Common myeloid progenitor, CD34-positive (primary cell): ENCODE measurements at regions not wholly inside any gene's neighbourhood (a gene's known extent, or its start where the extent isn't known, plus 50 kb on each side); places are given as distances from the start of the nearest gene placed in this dataset.
A peak's percentile ranks its signal among the peaks of the same experiment; 100 is the strongest.

Experiments
- CTCF ChIA-PET: fragments of 350-600 bp; sonication (Branson Sonifier 250); formaldehyde crosslinking; loops from one replicate; lab custom pipeline; 2021; ENCODE audit warnings: antibody characterized with exemption; lab: Charles Lee
- POLR2A ChIA-PET: fragments of 350-600 bp; sonication (Branson Sonifier 250); formaldehyde crosslinking; loops from one replicate; lab custom pipeline; 2021; ENCODE audit warnings: antibody characterized with exemption; lab: Charles Lee
- DNase-seq, 3 donors: peaks; one replicate each; pipeline versions ENCODE4 v3.0.0 to v3.0.0-alpha.2; 2013
- H3K27ac ChIP-seq, 2 experiments: 1 replicate in 1 of 2; 2 replicates in 1 of 2; pipeline ENCODE4 v1.7.0; 2013; ENCODE audit warnings: inconsistent platforms in 2 of 2, low read length in 2 of 2, mild to moderate bottlenecking in 2 of 2, low read depth in 1 of 2, moderate library complexity in 1 of 2; ENCODE audit not compliant: severe bottlenecking in 2 of 2, insufficient read depth in 1 of 2, poor library complexity in 1 of 2
- H3K27me3 ChIP-seq, 5 experiments: replicated peaks in 2 of 5; 1 replicate in 3 of 5; 2 replicates in 2 of 5; pipeline versions ENCODE4 v1.6.1 to v1.7.0; 2013; ENCODE audit warnings: low read length in 4 of 5, mild to moderate bottlenecking in 2 of 5, moderate library complexity in 2 of 5, inconsistent platforms in 1 of 5; ENCODE audit not compliant: insufficient read depth in 5 of 5, control insufficient read depth in 4 of 5
- H3K36me3 ChIP-seq, 4 experiments: 1 replicate in 2 of 4; 2 replicates in 2 of 4; pipeline versions ENCODE4 v1.6.1 to v1.7.0; 2013; ENCODE audit warnings: low read length in 3 of 4, control low read depth in 1 of 4, mild to moderate bottlenecking in 1 of 4; ENCODE audit not compliant: control insufficient read depth in 4 of 4, insufficient read depth in 4 of 4
- H3K4me1 ChIP-seq, 4 experiments: 1 replicate in 3 of 4; 2 replicates in 1 of 4; pipeline versions ENCODE4 v1.6.1 to v1.7.1; 2013; ENCODE audit warnings: low read length in 3 of 4, mild to moderate bottlenecking in 3 of 4, control low read depth in 1 of 4, inconsistent platforms in 1 of 4, moderate library complexity in 1 of 4; ENCODE audit not compliant: control insufficient read depth in 4 of 4, insufficient read depth in 4 of 4; ENCODE audit errors: control extremely low read depth in 1 of 4
- H3K4me3 ChIP-seq, 7 experiments: 1 replicate in 4 of 7; 2 replicates in 3 of 7; pipeline versions ENCODE4 v1.5.1 to v1.7.0; 2013; ENCODE audit warnings: mild to moderate bottlenecking in 7 of 7, low read length in 6 of 7, moderate library complexity in 6 of 7, inconsistent platforms in 2 of 7, low read depth in 2 of 7, control low read depth in 1 of 7; ENCODE audit not compliant: insufficient read depth in 4 of 7, control insufficient read depth in 1 of 7; ENCODE audit errors: extremely low read depth in 1 of 7
- H3K9me3 ChIP-seq, 5 experiments: 1 replicate in 4 of 5; 2 replicates in 1 of 5; pipeline versions ENCODE4 v1.6.1 to v1.7.1; 2013; ENCODE audit warnings: low read length in 4 of 5, mild to moderate bottlenecking in 2 of 5, inconsistent platforms in 1 of 5, low read depth in 1 of 5, moderate library complexity in 1 of 5; ENCODE audit not compliant: control insufficient read depth in 4 of 5, insufficient read depth in 2 of 5; ENCODE audit errors: control extremely low read depth in 1 of 5
- WGBS: methylation state at CpG from one replicate; pipeline ENCODE4 v1.1.5; 2013; ENCODE audit not compliant: insufficient coverage; 5-methylcytosine and 5-hydroxymethylcytosine counted together

DNA sequence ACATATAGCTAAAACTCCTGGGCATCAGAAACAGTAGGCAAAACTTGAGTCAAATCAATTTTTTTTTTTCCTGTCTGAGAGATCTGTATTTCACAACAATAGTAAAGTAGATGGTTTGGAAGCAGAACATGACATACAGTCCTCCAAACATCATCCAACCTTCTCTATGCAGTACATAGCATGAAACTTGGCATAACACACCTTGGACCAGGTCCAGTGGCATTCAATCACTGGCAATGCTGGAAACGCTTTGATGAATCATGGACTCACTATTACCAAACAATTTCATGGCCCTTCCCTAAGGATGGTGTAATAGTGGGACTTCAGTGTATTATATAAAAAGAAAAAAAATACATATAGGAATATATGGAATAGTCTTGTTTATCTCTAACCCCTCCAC, 154.6 kb downstream of the FMR1NB start:
- H3K27me3 ChIP-seq = no peaks in the 10 kb centered on the region
- no peak for DNase-seq
- POLR2A ChIA-PET = no interaction called here
- H3K36me3 ChIP-seq = no peaks in the 10 kb centered on the region
- WGBS = no CpG with 5 or more reads among the region's 1 CpG
- H3K4me3 ChIP-seq = no peak overlapping the region
- no peaks in the 10 kb centered on the region for H3K9me3 ChIP-seq
- CTCF ChIA-PET = interaction anchor here (0.6 to 1.2 kb wide), 4 partner anchors 191 to 748 kb away, joined by 3 to 4 read pairs (median 3); no protein-coding TSS in a partner anchor
- no peak overlapping the region for H3K27ac ChIP-seq
- no peaks in the 10 kb centered on the region for H3K4me1 ChIP-seq

- ChIA-PET POLR2A (no interaction called here), CTCF (interaction anchor here (0.9 kb wide), 1 partner anchor 12 kb away, joined by 3 read pairs; no protein-coding TSS in a partner anchor)
- WGBS = 86% methylated on average over 1 of the region's 2 CpGs
- Histone ChIP-seq H3K4me1 (no peaks in the 10 kb centered on the region), H3K4me3 (no peak overlapping the region), H3K27ac (no peak overlapping the region), H3K9me3 (no peaks in the 10 kb centered on the region), H3K36me3 (no peaks in the 10 kb centered on the region), H3K27me3 (no peaks in the 10 kb centered on the region)
- peak in 1 of 3 donors; percentile 5 for DNase-seq
Measured at GRCh38 chrX:148146121-148146520, 165.0 kb downstream of the FMR1NB start.

DNA sequence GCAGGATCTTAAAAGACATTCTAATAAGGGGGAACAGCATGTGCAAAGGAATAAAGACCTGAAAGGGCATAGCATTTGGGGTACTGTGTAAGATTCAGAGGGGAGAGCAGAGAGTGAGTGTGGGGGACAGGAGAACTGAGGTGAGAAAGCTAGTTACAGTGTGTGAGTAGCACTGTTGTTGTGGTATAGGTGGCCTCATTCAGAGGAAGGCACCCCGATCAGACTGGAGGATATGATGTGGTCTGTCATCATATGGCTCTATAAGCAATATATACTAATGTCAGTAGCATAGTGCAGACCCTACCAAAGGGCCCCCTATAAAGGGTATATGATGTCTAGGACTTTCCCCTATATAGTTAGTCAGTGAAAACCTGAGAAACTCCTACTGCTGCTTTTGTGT, 175.8 kb downstream of the FMR1NB start:
- no peak for DNase-seq
- Histone ChIP-seq H3K36me3 (no peaks in the 10 kb centered on the region), H3K27me3 (peaks cover 0 to 2% (median 0%) of the 10 kb centered on the region in 5 experiments), H3K4me3 (no peak overlapping the region), H3K27ac (no peak overlapping the region), H3K9me3 (no peaks in the 10 kb centered on the region), H3K4me1 (no peaks in the 10 kb centered on the region)
- ChIA-PET CTCF (no interaction called here), POLR2A (no interaction called here)
- WGBS = no CpG with 5 or more reads among the region's 1 CpG

DNA sequence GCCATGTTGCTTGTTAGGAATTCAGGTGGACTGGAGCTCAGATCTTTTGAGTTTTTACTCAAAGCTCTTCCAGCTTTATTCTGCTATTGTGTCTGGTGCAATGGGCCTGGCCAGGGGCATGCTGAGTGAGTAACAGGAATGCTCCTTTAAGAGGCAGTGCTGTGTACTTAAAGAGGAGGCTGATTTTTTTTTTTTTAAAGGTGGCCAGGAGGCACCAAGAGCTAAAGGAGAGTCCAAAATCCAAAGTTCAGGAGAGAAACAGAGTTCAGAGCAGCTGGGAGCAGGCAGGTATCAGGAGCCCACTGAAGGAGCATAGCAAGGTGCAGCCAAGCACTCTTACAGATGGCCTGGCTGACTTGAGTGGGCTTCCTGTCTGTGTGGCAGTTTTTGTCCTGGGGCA, 178.7 kb downstream of the FMR1NB start:
- ChIA-PET POLR2A (no interaction called here), CTCF (no interaction called here)
- Histone ChIP-seq H3K9me3 (no peaks in the 10 kb centered on the region), H3K4me3 (no peak overlapping the region), H3K27me3 (peaks cover 0 to 2% (median 0%) of the 10 kb centered on the region in 5 experiments), H3K4me1 (no peaks in the 10 kb centered on the region), H3K27ac (no peak overlapping the region), H3K36me3 (no peaks in the 10 kb centered on the region)
- no peak for DNase-seq

DNA sequence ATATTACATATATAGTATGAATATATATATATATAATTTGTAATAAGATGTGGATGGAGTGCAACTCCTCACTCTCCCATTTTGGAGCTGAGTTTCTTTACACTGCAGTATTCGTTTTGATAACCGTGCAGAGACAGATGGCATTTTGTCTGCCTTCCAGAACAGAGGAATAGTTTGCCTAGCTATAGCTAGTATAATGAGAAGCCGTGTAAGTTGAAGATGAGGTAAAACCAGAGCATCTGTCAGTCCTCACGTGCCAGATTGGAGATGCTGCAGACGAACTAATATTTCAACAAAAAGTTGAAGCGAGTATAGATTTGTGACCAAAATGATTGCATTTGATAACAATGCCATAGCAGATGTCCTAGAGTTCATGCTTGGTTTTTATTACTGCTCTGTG, 180.6 kb downstream of the FMR1NB start:
- Histone ChIP-seq H3K27ac (no peak overlapping the region), H3K36me3 (no peaks in the 10 kb centered on the region), H3K4me3 (no peak overlapping the region), H3K9me3 (no peaks in the 10 kb centered on the region), H3K4me1 (no peaks in the 10 kb centered on the region), H3K27me3 (peaks cover 0 to 2% (median 0%) of the 10 kb centered on the region in 5 experiments)
- DNase-seq = no peak
- CTCF ChIA-PET = no interaction called here
- WGBS = 74% methylated on average over 5 of the region's 6 CpGs
- POLR2A ChIA-PET = no interaction called here

DNA sequence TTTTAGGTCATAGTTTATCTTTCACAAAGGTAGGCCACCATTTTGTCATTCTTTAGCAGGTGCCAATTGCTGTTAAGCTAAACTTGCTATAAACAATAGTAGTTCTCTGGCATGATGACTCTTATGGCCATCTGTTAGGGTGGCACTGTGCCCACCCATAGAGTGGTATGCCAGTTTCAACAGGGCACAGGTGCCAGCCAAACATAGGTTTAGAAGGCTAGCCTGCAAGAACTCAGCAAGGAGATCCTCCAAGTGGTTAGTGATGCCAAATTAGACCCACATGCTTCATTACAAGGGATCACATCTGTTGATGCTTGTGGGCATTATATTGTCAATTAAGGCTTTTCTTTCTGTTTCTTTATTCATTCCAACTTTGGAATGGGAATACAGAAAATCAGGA, 204.5 kb downstream of the FMR1NB start:
- peaks cover 0 to 3% (median 0%) of the 10 kb centered on the region in 5 experiments for H3K9me3 ChIP-seq
- H3K27me3 ChIP-seq = no peaks in the 10 kb centered on the region
- ChIA-PET CTCF (no interaction called here), POLR2A (no interaction called here)
- no peak for DNase-seq
- H3K36me3 ChIP-seq = no peaks in the 10 kb centered on the region
- no peak overlapping the region for H3K27ac ChIP-seq
- no peaks in the 10 kb centered on the region for H3K4me1 ChIP-seq
- H3K4me3 ChIP-seq = no peak overlapping the region

- CTCF ChIA-PET = no interaction called here
- Histone ChIP-seq H3K36me3 (no peaks in the 10 kb centered on the region), H3K4me3 (no peak overlapping the region), H3K27ac (no peak overlapping the region), H3K4me1 (no peaks in the 10 kb centered on the region), H3K9me3 (no peaks in the 10 kb centered on the region), H3K27me3 (no peaks in the 10 kb centered on the region)
- POLR2A ChIA-PET = no interaction called here
- 77% methylated on average over 4 of the region's 4 CpGs for WGBS
- no peak for DNase-seq
Measured at GRCh38 chrX:148192547-148192946, 211.4 kb downstream of the FMR1NB start.
